RPMI8226 (cell line): ENCODE measurements at regions not wholly inside any gene's neighbourhood (a gene's known extent, or its start where the extent isn't known, plus 50 kb on each side); places are given as distances from the start of the nearest gene placed in this dataset.

Experiments
- DNase-seq: peaks from one replicate; pipeline ENCODE4 v3.0.0-alpha.2; 2015

GRCh38 chr2:126796931-126797621 is 101.6 kb upstream of the TEX51 start:
- DNase-seq = no peak

GRCh38 chr2:126797622-126798275 is 100.9 kb upstream of the TEX51 start:
- DNase-seq = no peak

GRCh38 chr2:126798276-126799140 is 100.2 kb upstream of the TEX51 start:
- DNase-seq = no peak

GRCh38 chr2:126799301-126799700 is 99.4 kb upstream of the TEX51 start:
- DNase-seq = no peak

- no peak for DNase-seq
Measured at GRCh38 chr2:126801473-126801872, 97.2 kb upstream of the TEX51 start.

- DNase-seq = no peak
Measured at GRCh38 chr2:126802316-126802715, 96.4 kb upstream of the TEX51 start.

GRCh38 chr2:126802774-126803433 is 95.8 kb upstream of the TEX51 start:
- DNase-seq = no peak

- DNase-seq = no peak
Measured at GRCh38 chr2:126803434-126803775, 95.3 kb upstream of the TEX51 start.

GRCh38 chr2:126804347-126804746 is 94.3 kb upstream of the TEX51 start:
- DNase-seq = no peak

GRCh38 chr2:126808929-126809328 is 89.8 kb upstream of the TEX51 start:
- no peak for DNase-seq

GRCh38 chr2:126809340-126809739 is 89.3 kb upstream of the TEX51 start:
- DNase-seq = no peak

GRCh38 chr2:126810001-126810400 is 88.7 kb upstream of the TEX51 start:
- DNase-seq = no peak

- no peak for DNase-seq
Measured at GRCh38 chr2:126811101-126811500, 87.6 kb upstream of the TEX51 start.

GRCh38 chr2:126817172-126817571 is 81.5 kb upstream of the TEX51 start:
- DNase-seq = no peak

GRCh38 chr2:126822115-126822514 is 76.6 kb upstream of the TEX51 start:
- no peak for DNase-seq

GRCh38 chr2:126822921-126823320 is 75.8 kb upstream of the TEX51 start:
- DNase-seq = no peak

- DNase-seq = no peak
Measured at GRCh38 chr2:126823951-126824350, 74.7 kb upstream of the TEX51 start.

GRCh38 chr2:126824663-126825062 is 74.0 kb upstream of the TEX51 start:
- no peak for DNase-seq

GRCh38 chr2:126825316-126825715 is 73.4 kb upstream of the TEX51 start:
- no peak for DNase-seq

GRCh38 chr2:126826491-126826890 is 72.2 kb upstream of the TEX51 start:
- no peak for DNase-seq

- no peak for DNase-seq
Measured at GRCh38 chr2:126827371-126827770, 71.3 kb upstream of the TEX51 start.

- no peak for DNase-seq
Measured at GRCh38 chr2:126828051-126828450, 70.6 kb upstream of the TEX51 start.

- DNase-seq = no peak
Measured at GRCh38 chr2:126828491-126828890, 70.2 kb upstream of the TEX51 start.
